Activated effector memory CD4-positive, alpha-beta T cell treated with Interleukin-2 at 50 U/mL for 16 hours (primary cell): ENCODE measurements at regions not wholly inside any gene's neighbourhood (a gene's known extent, or its start where the extent isn't known, plus 50 kb on each side); places are given as distances from the start of the nearest gene placed in this dataset.

Source experiments
- DNase-seq: peaks from one replicate; pipeline ENCODE4 v3.0.0-alpha.2; 2020

DNA sequence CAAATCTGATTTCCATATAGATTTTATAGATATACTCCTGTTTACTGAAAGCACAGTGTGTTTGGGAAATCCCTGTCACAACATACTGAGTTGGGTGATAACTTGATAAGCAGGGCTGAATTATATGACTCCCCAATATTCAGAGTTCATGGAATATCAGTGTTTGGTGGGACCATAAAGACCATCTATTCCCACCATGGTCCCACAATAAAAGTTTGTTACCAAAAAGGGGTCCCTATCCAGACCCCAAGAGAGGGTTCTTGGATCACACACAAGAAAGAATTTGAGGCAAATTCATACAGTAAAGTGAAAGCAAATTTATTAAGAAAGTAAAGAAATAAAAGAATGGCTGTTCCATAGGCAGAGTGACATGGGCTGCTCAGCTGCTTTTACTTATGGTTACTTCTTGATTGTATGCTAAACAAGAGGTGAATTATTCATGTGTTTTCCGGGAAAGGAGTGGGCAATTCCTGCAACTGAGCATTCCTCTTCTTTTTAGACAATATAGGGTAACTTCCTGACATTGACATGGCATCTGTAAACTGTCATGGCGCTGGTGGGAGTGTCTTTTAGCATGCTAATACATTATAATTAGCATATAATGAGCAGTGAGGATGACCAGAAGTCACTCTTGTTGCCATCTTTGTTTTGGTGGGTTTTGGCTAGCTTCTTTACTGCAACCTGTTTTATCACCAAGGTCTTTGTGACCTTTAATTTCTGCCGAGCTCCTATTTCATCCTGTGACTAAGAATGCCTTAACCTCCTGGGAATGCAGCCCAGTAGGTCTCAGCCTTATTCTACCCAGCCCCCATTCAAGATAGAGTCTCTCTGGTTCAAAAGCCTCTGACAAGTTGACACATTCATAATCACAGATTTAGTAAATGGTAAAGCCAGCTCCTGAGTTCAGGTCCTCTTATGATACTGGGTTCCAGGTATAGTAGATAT is 240.6 kb upstream of the PDGFD start:
- no peak for DNase-seq

DNA sequence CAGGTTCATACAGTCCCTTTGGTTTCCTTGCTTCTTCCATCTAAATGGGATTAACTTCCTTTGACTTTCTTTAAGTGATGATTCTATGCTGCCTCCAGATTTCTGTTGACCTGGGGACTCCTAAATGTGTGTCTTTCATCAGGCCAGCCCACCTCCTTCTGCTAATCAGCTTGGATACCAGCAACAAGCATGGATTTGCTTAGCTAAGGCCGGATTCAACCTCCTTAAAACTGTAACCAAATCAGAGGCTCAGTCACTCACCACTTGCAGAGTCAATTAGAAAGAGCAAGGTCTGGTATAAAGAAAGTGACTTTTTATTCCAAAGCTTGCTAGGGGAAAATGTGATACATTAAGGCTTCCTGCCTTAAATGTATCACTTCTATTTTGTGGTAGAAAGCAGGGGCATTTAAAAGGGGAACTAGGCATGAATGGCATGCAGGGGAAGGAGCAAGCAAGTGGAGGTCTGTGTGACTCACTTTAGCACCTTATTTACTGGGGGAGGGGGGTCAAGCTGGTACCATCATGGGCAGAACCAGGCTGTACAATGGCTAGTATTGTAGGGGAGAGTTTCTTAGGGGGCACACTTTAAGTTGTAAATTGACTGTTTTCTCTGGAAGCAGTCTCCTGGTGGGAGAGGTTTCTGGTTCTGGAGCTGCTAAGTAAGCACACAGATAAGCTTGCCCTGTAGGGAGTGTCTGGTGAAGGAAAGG is 239.0 kb upstream of the PDGFD start:
- no peak for DNase-seq

DNA sequence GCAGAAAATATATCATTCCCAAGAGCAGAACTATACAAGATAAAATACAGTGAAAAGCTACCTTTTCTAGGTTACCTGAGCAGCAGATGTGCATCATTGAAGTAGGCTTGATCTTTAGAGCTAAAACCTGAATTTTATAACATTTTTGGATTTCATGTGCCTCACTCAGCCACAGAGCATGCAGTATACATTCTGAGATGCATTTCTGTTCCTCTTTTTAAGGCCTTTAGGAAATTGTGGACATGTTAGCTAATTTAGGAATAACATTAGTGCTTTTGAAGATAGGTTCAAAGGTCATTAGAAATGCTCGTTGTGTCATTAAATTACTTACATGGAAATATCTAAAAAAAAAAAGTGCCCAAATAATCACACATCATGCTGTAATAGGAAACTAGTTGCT is 230.6 kb upstream of the PDGFD start:
- DNase-seq: no peak

DNA sequence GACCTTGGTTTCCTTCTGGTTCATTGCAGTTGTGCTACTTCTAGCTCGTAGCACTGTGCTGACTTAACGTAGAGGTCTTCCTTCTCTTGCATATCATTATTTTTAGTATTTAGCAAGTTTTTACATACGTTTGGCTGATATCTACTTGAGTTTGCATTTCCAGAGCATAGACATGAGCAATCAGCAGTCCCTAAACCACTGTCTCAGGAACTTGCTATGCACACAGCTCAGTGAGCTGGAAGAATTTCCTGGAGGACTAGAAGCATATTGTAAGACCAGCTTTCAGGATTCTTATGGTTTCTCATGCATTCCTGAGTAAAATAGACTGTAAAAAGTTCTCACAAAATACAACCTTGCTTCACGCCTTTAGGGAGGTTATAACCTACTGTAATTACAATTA is 226.7 kb upstream of the PDGFD start:
- no peak for DNase-seq

DNA sequence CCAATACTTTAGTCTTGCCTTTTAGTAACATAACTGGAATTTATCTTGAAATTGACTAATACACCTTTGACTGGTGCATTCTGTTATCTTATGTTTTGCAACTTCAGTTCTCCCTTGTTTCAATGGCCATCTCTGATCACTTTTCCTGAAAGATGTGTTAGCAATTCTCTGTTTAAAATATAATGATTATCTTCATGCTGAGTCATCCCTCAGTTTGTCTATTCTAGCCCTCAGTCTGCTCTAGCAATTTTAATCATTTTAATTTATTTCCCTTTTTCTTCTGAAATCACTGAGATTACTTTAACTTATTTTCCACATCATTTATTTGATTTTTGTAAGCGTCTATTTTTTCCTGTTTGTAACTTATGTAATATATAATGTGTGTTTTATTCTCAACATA is 221.9 kb upstream of the PDGFD start:
- DNase-seq: no peak

DNA sequence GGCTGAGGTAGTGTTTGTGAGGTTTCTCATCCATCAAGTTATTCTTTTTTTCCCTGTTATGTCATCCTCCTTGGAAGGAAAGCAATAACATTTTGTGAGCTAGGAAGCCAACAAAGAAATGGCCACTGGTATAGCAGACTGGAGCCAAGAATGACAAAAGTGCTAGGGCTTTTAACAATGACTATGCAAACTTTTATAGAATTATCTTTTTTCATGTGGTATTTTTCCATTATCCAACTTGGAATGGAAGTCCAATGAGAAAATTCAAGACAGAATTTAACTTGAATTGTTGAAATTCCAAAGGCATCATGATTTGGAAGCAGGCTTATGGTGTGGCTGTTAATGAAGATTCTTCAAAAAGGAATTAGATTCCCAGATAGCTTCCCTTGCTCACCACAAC is 216.4 kb upstream of the PDGFD start:
- DNase-seq: no peak

DNA sequence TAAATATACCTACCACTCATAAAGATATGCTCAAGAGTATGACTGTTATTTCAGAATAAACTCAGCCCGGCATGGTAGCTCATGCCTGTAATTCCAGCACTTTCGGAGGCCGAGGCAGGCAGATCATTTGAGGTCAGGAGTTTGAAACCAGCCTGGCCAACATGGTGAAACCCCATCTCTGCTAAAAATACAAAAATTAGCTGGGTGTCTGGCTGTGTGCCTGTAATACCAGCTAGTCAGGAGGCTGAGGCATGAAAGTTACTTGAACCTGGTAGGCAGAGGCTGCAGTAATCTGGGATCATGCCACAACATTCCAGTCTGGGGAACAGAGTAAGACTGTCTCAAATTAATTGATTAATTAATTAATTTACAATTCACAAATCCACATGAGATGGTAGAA is 208.2 kb upstream of the PDGFD start:
- DNase-seq: no peak

DNA sequence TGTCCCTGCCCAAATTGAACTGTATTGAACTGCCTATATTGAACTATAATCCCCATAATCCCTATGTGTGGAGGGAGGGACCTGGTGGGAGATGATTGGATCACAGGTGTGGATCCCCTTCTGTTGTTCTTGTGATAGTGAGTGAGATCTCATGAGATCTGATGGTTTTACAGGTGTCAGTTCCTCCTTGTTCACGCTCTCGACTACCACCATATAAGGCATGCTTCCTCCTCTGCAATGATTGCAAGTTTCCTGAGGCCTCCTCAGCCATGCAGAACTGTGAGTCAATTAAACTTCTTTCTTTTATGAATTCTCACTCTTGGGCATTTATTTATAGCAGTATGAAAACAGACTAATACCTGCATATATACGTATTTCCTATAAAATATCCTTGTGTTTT is 206.5 kb upstream of the PDGFD start:
- no peak for DNase-seq

DNA sequence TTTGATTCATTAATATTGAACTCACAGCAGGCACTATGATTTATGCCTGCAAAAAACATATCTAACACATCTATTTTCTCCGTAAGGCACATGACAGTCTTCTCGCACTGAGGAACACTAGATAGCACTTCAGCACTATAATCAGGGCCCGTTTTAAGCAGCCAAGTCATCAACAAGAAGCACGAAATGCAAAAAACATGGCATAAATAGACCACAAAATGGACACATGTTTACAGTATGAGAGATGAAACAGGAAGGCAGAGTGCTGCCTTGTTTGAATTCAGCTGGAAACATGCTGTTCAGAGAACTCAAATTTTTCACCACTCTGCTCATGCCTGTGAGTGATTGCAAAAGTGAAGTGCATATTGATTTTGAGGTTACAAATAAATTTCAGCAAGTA is 205.8 kb upstream of the PDGFD start:
- DNase-seq: no peak

DNA sequence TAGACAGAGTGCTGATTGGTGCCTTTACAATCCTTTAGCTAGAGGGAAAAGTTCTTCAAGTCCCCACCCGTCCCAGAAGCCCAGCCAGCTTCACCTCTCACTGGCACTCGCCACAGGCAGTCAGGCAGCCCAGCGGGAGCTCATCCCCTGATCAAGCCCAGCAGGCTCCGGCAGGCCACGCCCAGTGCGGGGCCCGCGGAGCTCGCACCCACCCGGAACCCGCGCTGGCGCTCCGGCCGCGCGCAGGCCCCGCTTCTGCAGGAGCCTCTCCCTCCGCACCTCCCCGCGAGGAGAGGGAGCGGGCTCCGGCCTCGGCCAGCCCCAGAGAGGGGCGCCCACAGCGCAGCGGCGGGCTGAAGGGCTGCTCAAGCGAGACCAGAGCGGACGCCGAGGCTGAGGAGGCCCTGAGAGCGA is 202.4 kb upstream of the PDGFD start:
- DNase-seq: no peak

DNA sequence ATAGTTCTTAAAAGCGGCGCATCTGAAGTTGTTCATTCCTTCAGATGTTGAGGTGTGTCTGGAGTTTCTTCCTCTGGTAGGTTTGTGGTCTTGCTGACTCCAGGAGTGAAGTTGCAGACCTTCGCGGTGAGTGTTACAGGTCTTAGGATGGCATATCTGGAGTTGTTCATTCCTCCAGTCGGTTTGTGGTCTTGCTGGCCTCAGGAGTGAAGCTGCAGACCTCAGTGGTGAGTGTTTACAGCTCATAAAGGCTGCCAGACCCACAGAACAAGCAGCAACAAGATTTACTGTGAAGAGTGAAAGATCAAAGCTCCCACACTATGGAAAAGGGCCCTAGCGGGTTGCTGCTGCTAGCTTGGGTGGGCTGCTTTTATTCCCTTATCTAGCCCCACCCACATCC is 201.7 kb upstream of the PDGFD start:
- no peak for DNase-seq

DNA sequence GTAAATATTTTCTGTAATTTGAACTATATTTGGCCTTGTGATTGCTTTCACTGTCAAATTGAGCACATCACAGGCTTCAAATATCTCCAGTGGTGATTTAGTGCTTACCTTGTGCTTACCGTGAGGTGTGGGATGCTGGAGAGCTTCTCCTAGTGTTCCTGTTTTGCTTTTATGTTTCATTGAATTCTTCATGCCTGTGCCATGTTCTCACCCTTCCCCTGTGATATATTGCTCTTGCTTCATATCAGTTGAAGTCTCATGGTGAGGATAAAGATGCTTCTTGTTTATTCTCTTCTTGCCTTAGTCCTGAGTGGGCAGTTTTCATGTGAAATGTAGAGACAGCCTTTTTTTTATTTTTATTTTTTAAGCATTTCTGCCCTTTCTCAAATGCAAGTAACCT is 198.0 kb upstream of the PDGFD start:
- DNase-seq: no peak

DNA sequence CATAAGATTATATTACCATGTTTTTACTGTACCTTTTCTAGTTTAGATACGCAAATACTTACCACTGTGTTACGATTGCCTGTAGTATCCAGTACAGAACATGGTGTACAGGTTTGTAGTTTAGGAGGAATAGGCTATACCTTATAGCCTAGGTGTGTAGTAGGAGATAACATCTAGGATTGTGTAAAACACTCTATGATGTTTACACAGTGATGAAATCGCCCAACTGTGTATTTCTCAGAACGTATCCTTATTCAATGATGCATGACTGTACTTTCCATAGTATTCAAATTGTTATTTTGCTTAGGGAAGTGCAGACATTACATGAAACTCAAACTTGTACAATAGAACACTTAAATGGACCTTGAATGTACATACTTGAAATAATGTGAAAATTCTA is 188.1 kb upstream of the PDGFD start:
- DNase-seq: no peak

DNA sequence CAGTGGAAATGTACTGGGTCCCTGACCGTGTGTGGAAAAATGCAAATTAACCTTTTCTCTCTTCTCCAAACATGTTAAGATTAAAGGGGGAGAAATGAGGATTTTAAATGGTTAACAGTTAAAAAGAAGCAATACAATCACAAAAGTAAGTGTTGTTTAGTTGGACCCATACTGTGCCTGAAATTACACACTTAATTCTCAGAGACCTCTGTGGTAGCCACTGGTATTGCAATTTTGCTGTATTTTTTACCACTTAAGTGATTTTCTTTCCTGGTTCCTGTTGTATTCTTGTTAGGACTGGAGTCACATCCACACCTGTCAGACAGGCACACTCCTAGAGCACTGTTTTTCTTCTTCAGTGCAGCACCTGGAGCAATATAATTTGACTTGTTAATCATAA is 179.6 kb upstream of the PDGFD start:
- DNase-seq: no peak

DNA sequence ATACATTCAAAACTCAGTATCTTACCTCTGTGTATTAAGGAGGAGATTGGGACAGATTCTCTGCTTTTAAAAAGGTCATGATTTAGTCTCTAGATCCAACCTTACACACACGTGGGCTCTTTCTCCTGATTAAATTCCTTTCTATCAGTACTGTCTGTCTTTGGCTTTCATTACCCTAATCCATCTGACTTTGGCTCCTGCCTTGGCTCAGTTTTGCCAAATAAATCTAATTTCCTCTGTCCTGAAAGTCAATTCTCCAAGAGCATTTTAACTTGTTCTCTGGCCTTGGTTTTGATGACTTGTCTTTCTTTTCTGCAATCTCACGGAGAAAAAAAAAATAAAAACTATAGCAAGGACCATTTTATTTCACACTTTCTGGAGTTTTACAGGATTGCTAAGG is 176.6 kb upstream of the PDGFD start:
- no peak for DNase-seq

DNA sequence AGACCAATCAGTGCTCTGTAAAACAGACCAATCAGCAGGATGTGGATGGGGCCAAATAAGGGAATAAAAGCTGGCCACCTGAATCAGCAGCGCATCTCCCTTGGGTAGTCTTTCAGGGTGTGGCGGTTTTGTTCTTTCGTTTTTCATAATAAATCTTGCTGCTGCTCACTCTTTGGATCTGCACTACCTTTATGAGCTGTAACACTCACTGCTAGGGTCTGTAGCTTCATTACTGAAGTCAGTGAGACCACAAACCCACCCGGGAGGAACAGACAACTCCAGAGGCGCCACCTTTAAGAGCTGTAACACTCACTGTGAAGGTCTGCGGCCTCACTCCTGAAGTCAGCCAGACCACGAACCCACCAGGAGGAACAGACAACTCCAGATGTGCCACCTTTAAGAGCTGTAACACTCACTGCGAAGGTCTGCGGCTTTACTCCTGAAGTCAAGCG is 175.5 kb upstream of the PDGFD start:
- no peak for DNase-seq

DNA sequence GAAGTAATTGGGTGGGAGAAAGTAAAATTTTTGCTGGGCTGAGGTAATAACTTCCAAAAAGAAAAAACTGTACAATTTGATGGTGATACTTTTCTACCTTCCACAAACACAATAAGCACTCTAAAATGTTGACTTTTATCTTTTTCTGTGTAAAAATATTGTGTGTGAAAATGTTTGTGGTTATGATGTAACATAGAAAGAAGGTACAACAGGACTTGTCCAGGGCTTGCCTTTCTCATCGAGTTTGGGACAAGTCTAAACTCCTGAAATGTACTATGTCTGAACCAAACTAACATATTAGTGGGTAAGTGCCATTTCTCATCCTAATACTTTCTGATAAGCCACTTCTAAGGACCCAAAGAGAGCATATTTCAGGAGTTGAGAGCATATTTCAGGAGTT is 174.2 kb upstream of the PDGFD start:
- no peak for DNase-seq

DNA sequence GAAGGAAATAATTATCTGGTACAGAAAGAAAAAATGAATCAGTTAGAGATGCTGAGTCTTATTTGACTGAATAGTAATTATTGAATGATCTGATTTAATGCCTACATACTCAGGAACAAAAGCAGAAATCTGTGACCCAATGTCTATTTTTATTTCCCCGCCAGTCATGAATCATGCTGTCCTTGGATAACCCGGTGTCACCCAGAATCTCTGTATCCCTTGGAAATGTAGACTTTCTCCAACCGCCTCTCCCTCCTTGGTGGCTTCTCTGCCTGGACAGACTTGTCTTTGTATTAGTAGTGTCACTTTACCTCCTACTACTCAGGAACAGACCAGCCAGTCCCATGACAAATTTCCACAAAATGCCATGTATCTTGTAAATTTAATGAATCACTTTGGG is 173.3 kb upstream of the PDGFD start:
- no peak for DNase-seq

DNA sequence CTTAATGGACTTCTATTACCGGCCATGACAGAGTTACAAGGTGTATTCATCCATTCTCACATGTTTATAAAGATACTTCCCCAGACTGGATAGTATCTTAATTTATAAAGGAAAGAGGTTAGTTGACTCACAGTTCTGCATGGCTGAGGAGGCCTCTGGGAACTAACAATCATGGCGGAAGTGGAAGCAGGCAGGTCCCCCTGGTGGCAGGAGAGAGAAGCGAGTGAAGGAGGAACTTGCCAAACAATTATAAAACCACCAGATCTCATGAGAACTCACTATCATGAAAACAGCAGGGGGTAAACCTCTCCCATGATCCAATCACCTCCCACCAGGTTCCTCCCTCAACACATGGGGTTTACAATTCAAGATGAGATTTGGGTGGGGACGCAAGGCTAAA is 170.0 kb upstream of the PDGFD start:
- DNase-seq: no peak

DNA sequence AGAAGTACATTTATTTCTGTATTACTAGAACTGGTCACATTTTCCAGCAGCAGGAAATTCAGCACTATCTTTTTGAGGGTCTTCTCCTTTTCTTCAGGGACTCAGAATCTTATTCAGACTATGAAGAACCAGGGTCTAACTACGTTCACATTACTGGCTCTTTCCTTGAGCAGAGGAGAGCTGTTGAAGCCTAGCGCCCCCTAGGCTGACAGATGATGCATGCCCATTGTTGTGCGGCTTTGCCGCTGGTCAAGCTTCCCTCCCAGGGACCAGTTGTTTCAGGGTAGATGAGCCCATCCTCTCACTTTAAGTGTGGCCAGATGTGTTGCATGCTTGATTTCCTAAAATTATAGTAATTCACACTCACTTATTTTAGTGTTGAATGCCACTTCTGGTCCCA is 168.2 kb upstream of the PDGFD start:
- no peak for DNase-seq

DNA sequence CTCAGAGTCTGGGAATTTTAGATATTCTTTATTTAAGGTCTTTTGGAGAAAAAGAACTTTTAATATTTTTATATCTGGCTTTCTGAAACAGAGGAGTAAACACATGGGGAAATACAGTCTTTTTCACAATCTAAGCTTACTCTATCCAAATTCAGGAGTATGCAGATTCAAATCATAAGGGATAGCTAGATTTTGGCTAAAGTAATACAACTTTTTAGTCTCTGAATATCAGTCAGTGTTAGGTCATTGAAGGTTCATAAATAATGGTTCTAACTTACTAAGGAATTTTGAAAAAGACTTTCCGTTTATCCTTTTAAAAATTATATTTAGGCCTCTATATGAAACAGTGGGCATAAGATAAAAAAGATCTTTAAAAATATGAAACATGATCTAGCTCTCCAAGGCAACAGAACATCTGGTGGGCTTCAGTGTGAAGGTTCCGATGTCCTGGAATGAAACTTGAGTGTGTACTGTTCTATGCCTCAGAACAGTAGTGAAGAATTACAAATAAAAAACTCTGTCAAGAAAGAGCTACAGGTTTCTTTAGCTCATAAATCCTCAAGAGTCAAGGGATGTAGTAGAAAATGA is 165.2 kb upstream of the PDGFD start:
- no peak for DNase-seq

DNA sequence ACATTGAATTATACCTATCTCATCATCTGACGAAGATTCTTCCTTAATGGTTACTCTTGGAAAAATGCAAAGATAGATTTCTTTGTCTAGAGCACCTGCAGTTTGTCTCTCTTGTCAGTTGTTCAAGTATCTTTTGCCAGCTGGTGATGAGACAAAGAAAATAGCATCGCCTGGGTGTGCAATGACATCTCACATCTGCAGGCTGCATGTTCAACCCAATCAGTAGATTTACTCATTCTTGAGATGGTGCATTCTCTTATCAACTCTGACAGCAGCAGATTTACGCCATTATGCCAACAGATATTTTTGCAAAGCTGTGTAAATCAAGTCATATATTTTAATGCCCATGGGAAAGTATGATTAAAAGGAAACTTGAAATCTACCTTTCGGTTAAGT is 164.6 kb upstream of the PDGFD start:
- DNase-seq: no peak

DNA sequence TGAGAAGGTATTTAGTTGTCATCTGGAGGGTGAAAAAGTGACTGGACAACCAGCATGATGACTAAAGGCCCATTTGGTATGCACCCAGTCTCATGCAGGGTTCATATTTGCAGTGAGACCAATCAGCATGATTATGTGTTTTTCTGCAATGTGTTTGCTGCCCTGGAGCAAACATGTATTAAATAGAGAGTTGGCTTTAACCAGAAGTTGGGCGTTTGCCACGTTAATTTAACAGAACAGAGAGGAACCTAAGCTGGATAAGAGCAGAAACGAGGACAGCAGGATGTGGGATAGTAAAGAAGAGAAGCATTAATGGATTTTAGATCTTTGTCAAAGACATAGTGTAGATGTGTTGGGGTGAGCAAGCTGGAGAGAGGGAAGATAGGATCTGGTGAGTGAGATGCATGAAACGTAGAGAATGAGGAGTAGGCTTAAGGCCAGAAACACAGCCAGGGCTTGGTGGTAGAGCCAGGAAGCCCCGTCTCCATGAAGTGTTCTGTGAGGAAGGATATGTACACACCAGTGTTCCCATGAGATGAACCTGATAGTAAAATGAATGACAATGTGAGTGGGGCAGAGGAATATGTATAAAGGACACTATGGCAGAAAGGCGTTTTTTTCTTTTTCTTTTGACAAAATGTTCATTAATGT is 164.0 kb upstream of the PDGFD start:
- DNase-seq: no peak

DNA sequence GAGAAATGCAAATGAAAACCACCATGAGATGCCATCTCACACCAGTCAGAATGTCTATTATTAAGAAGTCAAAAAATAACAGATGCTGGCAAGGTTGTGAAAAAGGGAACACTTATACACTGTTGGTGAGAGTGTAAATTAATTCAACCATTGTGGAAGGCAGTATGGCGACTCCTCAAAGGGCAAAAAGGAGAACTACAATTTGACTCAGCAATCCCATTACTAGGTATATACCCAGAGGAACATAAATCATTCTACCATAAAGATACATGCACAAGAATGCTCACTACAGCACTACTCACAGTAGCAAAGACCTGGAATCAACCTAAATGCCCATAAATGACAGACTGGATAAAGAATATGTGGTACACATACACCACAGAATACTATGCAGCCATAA is 161.1 kb upstream of the PDGFD start:
- no peak for DNase-seq
